ENCODE measurements at regions not wholly inside any gene's neighbourhood (a gene's known extent, or its start where the extent isn't known, plus 50 kb on each side); places are given as distances from the start of the nearest gene placed in this dataset.
"Not testable (repeated sequence)": the region's sequence is repeated elsewhere in the genome, so short reads cannot be mapped to it uniquely, and the experiment has no call there.

- Histone ChIP-seq H3K27me3 (replicated peaks; ENCODE audit: control insufficient read depth, insufficient read depth, low read length) (no peaks in the 10 kb centered on the region), H3K4me3 (replicated peaks; ENCODE audit: low read depth, low read length) (no peak overlapping the region), H3K36me3 (ENCODE audit: control insufficient read depth, insufficient read depth, low read length) (no peaks in the 10 kb centered on the region)
- DNase-seq (ENCODE audit: extremely low read depth, insufficient read length): no peak
- TF ChIP-seq CTCF (IDR thresholded peaks at IDR 0.05; ENCODE audit: insufficient read depth, low read length, poor library complexity, severe bottlenecking): no peak
These were observed 1739.3 kb upstream of the LRRTM1 start for GRCh38 chr2:82043867-82044266.

DNA sequence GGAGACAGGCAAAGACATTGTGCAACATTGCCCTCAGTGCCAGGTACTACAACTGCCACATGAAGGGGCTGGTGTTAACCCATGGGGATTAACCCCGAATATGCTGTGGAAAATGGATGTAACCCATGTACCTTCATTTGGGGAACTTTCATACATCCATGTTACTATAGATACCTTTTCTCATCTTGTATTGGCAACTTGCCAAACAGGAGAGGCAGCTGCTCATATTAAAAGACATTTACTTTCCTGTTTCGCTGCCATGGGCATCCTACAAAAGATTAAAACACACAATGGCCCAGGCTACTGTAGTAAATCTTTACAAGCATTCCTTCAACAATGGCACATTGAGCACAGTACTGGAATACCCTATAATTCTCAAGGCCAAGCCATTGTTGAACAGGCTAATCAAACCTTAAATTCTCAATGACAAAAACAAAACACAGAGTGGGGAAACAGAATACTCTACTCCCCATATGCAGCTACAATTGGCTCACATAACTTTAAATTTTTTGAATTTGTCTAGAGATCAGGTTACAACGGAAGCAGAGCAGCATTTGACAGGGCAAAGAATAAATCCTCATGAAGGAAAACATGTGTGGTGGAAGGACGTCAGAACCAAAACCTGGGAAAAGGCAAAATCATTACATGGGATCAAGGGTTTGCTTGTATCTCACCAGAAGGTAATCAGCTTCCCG lies 1723.5 kb upstream of the LRRTM1 start:
- TF ChIP-seq CTCF (IDR thresholded peaks at IDR 0.05; ENCODE audit: insufficient read depth, low read length, poor library complexity, severe bottlenecking): no peak
- no peak for DNase-seq (ENCODE audit: extremely low read depth, insufficient read length)

GRCh38 chr2:82023710-82024109 lies 1719.2 kb upstream of the LRRTM1 start:
- Histone ChIP-seq H3K36me3 (ENCODE audit: control insufficient read depth, insufficient read depth, low read length) (no peaks in the 10 kb centered on the region), H3K4me3 (replicated peaks; ENCODE audit: low read depth, low read length) (no peak overlapping the region), H3K27me3 (replicated peaks; ENCODE audit: control insufficient read depth, insufficient read depth, low read length) (no peaks in the 10 kb centered on the region)
- TF ChIP-seq CTCF (IDR thresholded peaks at IDR 0.05; ENCODE audit: insufficient read depth, low read length, poor library complexity, severe bottlenecking): no peak
- DNase-seq (ENCODE audit: extremely low read depth, insufficient read length): no peak

More for the DNA sequence above, 1723.5 kb upstream of the LRRTM1 start:
- Histone ChIP-seq H3K36me3 (ENCODE audit: control insufficient read depth, insufficient read depth, low read length) (no peaks in the 10 kb centered on the region), H3K27me3 (replicated peaks; ENCODE audit: control insufficient read depth, insufficient read depth, low read length) (no peaks in the 10 kb centered on the region), H3K4me3 (replicated peaks; ENCODE audit: low read depth, low read length) (no peak overlapping the region)

DNA sequence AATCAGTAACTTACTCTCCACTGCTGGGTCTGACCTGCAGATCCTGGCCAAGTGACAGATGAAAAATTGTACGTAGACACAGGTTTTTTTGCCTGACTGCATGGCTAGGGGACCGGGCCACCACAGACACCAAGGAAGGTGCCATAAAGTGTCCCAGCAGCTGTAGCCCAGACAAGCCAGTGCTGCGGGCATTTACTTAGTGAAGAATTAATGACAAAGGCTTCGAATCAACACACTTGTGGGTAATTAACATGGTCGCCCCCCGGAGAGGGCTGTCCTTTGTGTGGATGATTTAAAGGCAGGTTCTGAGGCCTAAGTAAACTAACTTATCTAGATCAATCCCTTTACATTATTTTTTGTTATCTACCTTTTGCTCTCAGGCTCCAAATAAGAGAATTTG lies 1709.1 kb upstream of the LRRTM1 start:
- Histone ChIP-seq H3K36me3 (ENCODE audit: control insufficient read depth, insufficient read depth, low read length) (no peaks in the 10 kb centered on the region), H3K4me3 (replicated peaks; ENCODE audit: low read depth, low read length) (no peak overlapping the region), H3K27me3 (replicated peaks; ENCODE audit: control insufficient read depth, insufficient read depth, low read length) (no peaks in the 10 kb centered on the region)
- TF ChIP-seq CTCF (IDR thresholded peaks at IDR 0.05; ENCODE audit: insufficient read depth, low read length, poor library complexity, severe bottlenecking): no peak
- no peak for DNase-seq (ENCODE audit: extremely low read depth, insufficient read length)

DNA sequence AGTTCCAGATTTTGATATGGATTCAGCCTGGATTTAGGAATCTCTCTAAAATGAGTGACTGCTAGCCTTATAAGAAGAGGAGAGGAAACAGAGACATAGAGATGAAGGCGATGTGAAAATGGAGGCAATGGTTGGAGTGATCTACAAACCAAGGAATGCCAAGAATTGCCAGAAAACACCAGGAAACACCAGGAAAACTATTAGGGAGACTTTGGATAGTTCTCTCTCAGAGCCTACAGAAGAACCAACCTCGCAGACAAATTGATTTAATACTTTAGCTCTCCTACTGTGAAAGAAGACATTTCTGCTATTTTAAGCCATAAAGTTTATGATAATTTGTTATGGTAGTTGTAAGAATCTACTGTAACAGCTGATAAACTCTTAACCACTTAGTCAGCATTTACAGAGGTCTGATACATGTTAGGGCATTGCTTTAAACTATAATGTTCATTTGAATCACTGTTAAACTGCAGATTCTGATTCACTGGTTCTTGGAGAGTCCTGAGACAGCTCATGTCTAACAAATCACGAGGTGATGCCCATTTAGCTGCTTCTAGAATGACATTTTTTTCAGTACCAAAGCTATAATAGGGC lies 1702.6 kb upstream of the LRRTM1 start:
- Histone ChIP-seq H3K4me3 (replicated peaks; ENCODE audit: low read depth, low read length) (no peak overlapping the region), H3K27me3 (replicated peaks; ENCODE audit: control insufficient read depth, insufficient read depth, low read length) (no peaks in the 10 kb centered on the region), H3K36me3 (ENCODE audit: control insufficient read depth, insufficient read depth, low read length) (no peaks in the 10 kb centered on the region)
- TF ChIP-seq CTCF (IDR thresholded peaks at IDR 0.05; ENCODE audit: insufficient read depth, low read length, poor library complexity, severe bottlenecking): no peak
- DNase-seq (ENCODE audit: extremely low read depth, insufficient read length): no peak

DNA sequence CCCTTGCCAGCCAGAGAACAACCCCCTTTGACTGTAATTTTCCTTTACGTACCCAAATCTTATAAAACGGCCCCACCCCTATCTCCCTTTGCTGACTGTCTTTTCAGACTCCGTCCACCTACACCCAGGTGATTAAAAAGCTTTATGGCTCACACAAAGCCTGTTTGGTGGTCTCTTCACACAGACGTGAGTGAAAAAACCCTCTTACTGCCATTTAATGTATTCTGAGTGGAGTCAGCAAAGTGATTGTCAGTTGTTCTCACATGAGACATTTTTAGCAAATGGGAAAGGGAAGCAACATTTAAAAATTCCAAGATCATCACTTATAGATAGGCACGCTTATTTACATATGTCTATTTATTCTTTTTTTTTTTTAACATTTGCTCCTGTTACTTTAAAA lies 1701.3 kb upstream of the LRRTM1 start:
- H3K36me3 ChIP-seq (ENCODE audit: control insufficient read depth, insufficient read depth, low read length); H3K4me3 ChIP-seq (replicated peaks; ENCODE audit: low read depth, low read length); H3K27me3 ChIP-seq (replicated peaks; ENCODE audit: control insufficient read depth, insufficient read depth, low read length); DNase-seq (ENCODE audit: extremely low read depth, insufficient read length): not testable (repeated sequence)
